CD4-positive, alpha-beta T cell (primary cell): ENCODE measurements at regions not wholly inside any gene's neighbourhood (a gene's known extent, or its start where the extent isn't known, plus 50 kb on each side); places are given as distances from the start of the nearest gene placed in this dataset.

Experiments used
- ATAC-seq: fragments of 200-7000 bp; cut with Tn5 transposase; one replicate; pipeline ENCODE4 v1.10.0; 2022; ENCODE audit warnings: mild to moderate bottlenecking; ENCODE audit not compliant: poor library complexity
- CTCF ChIA-PET: fragments of 350-600 bp; sonication (Branson Sonifier 250); formaldehyde crosslinking; loops from one replicate; lab custom pipeline; 2021; ENCODE audit warnings: antibody characterized with exemption, inconsistent platforms; lab: Charles Lee
- POLR2A ChIA-PET: fragments of 350-600 bp; sonication (Branson Sonifier 250); formaldehyde crosslinking; loops from one replicate; lab custom pipeline; 2021; ENCODE audit warnings: antibody characterized with exemption, inconsistent platforms; lab: Charles Lee
- DNase-seq, 14 experiments: peaks; one replicate each; pipeline ENCODE4 v3.0.0-alpha.2; 2013 to 2020; ENCODE audit warnings: mixed read lengths in 2 of 14
- H3K27ac ChIP-seq, 2 donors: one replicate each; pipeline versions ENCODE4 v1.5.1 to v1.7.0; 2013; ENCODE audit warnings: low read length in 2 of 2, low read depth in 1 of 2, mild to moderate bottlenecking in 1 of 2
- H3K27me3 ChIP-seq, 2 experiments: 1 replicate in 1 of 2; 2 replicates in 1 of 2; pipeline versions ENCODE4 v1.6.1 to v1.7.0; 2013; ENCODE audit warnings: low read length in 2 of 2, control low read depth in 1 of 2, mild to moderate bottlenecking in 1 of 2, moderate library complexity in 1 of 2; ENCODE audit not compliant: insufficient read depth in 2 of 2, control insufficient read depth in 1 of 2
- H3K36me3 ChIP-seq: one replicate; pipeline ENCODE4 v1.6.1; 2013; ENCODE audit warnings: low read length, control low read depth; ENCODE audit not compliant: insufficient read depth
- H3K4me1 ChIP-seq: one replicate; pipeline ENCODE4 v1.6.1; 2013; ENCODE audit warnings: low read length, control low read depth; ENCODE audit not compliant: insufficient read depth
- H3K4me3 ChIP-seq: one replicate; pipeline ENCODE4 v1.5.1; 2013; ENCODE audit warnings: mild to moderate bottlenecking, low read length, moderate library complexity
- H3K9me3 ChIP-seq, 2 experiments: 1 replicate in 1 of 2; 2 replicates in 1 of 2; pipeline versions ENCODE4 v1.6.1 to v1.7.0; 2013; ENCODE audit warnings: low read length in 2 of 2, mild to moderate bottlenecking in 2 of 2, control low read depth in 1 of 2, moderate library complexity in 1 of 2; ENCODE audit not compliant: control insufficient read depth in 1 of 2, insufficient read depth in 1 of 2
- H3K27ac Mint-ChIP-seq: one replicate; pipeline ENCODE4 v1.8.0; 2020; ENCODE audit warnings: mixed read lengths
- H3K27me3 Mint-ChIP-seq: one replicate; pipeline ENCODE4 v1.8.0; 2021; ENCODE audit warnings: mixed read lengths
- H3K36me3 Mint-ChIP-seq: one replicate; pipeline ENCODE4 v1.8.0; 2021; ENCODE audit warnings: low read depth, mixed read lengths
- H3K4me1 Mint-ChIP-seq: one replicate; pipeline ENCODE4 v1.8.0; 2021; ENCODE audit warnings: low read depth, mixed read lengths
- H3K4me3 Mint-ChIP-seq: one replicate; pipeline ENCODE4 v1.8.0; 2020; ENCODE audit warnings: mild to moderate bottlenecking, mixed read lengths
- H3K9me3 Mint-ChIP-seq: one replicate; pipeline ENCODE4 v1.8.0; 2020; ENCODE audit warnings: mixed read lengths
- intact Hi-C, 2 experiments: fragments of 100-400 bp; cut with DNase I in 1 of 2; cut with micrococcal nuclease in 1 of 2; formaldehyde crosslinking; loops; one replicate each; pipeline versions ENCODE4 v1.15.1 to v1.9.0; 2023 to 2025; cut with DNase I, micrococcal nuclease
- TF ChIP-seq, protein P1 (sequence below): fragments of 200-600 bp; IDR thresholded peaks from one replicate; pipeline ENCODE4 v1.8.0; 2022; ENCODE audit warnings: antibody characterized with exemption, mild to moderate bottlenecking

DNA sequence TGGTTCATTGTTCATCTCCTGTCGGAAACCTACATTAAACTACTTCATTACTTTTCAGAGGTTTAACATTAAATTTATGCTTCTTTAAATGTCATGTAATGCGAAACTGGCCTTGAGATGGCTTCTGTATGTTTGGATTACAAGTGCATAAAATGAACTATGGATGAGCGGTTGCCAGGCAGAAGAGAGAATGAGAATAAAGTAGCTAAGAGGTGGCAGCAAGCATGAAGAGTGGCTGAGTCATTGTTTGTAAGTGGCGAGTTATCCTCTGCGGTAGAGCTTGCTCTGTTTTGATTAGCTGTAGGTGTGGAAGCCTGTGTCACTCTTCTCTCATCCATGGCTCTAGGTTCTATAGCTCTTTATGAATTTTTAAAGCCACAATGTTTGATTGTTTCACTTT lies 1139.6 kb upstream of the PCDH9 start:
- Mint-ChIP-seq H3K4me1 (no peaks in the 10 kb centered on the region), H3K27ac (no peak overlapping the region), H3K4me3 (no peak overlapping the region), H3K36me3 (no peaks in the 10 kb centered on the region), H3K27me3 (no peaks in the 10 kb centered on the region), H3K9me3 (peaks cover 13% of the 10 kb centered on the region)
- TF ChIP-seq, protein P1, sequence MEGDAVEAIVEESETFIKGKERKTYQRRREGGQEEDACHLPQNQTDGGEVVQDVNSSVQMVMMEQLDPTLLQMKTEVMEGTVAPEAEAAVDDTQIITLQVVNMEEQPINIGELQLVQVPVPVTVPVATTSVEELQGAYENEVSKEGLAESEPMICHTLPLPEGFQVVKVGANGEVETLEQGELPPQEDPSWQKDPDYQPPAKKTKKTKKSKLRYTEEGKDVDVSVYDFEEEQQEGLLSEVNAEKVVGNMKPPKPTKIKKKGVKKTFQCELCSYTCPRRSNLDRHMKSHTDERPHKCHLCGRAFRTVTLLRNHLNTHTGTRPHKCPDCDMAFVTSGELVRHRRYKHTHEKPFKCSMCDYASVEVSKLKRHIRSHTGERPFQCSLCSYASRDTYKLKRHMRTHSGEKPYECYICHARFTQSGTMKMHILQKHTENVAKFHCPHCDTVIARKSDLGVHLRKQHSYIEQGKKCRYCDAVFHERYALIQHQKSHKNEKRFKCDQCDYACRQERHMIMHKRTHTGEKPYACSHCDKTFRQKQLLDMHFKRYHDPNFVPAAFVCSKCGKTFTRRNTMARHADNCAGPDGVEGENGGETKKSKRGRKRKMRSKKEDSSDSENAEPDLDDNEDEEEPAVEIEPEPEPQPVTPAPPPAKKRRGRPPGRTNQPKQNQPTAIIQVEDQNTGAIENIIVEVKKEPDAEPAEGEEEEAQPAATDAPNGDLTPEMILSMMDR = no peak
- intact Hi-C loops = no loop called here
- peaks cover 11 to 14% of the 10 kb centered on the region in 2 experiments for H3K9me3 ChIP-seq
- H3K27ac ChIP-seq = no peak overlapping the region
- H3K4me3 ChIP-seq = no peak overlapping the region
- no peak for ATAC-seq
- H3K4me1 ChIP-seq = no peaks in the 10 kb centered on the region
- no peaks in the 10 kb centered on the region for H3K36me3 ChIP-seq
- POLR2A ChIA-PET = no interaction called here
- H3K27me3 ChIP-seq = no peaks in the 10 kb centered on the region
- DNase-seq = no peak
- CTCF ChIA-PET = no interaction called here

- Histone ChIP-seq H3K9me3 (peaks cover 10 to 15% of the 10 kb centered on the region in 2 experiments), H3K36me3 (no peaks in the 10 kb centered on the region), H3K27ac (no peak overlapping the region), H3K4me3 (no peak overlapping the region), H3K4me1 (no peaks in the 10 kb centered on the region), H3K27me3 (no peaks in the 10 kb centered on the region)
- Mint-ChIP-seq H3K4me3 (no peak overlapping the region), H3K4me1 (no peaks in the 10 kb centered on the region), H3K27ac (no peak overlapping the region), H3K36me3 (no peaks in the 10 kb centered on the region), H3K9me3 (peaks cover 15% of the 10 kb centered on the region), H3K27me3 (no peaks in the 10 kb centered on the region)
- ATAC-seq (no peak), DNase-seq (no peak)
- CTCF ChIA-PET = no interaction called here
- intact Hi-C loops = no loop called here
- POLR2A ChIA-PET = no interaction called here
- TF ChIP-seq, protein P1 = no peak
Observed at GRCh38 chr13:68368922-68369321, 1138.8 kb upstream of the PCDH9 start.

DNA sequence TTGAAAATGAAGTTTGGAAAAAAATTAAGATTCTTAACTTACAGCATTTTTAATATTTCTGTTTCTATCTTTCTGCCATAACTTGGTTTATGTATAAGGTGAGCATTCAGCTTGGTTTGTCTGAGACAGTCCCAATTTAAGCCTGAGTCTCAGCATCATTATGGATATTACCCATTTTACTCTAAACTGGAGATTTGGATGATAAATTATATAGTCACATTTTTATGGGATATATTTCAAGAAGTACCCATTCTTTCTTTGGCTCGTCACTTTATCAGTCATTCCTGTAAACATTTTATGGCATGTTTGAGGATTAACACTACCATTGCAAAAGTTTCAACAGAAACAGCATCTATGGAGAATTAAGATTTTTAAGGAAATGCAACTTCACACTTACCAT lies 1129.0 kb upstream of the PCDH9 start:
- ATAC-seq = no peak
- POLR2A ChIA-PET = no interaction called here
- Mint-ChIP-seq H3K4me1 (no peaks in the 10 kb centered on the region), H3K9me3 (peaks cover 5% of the 10 kb centered on the region), H3K27me3 (no peaks in the 10 kb centered on the region), H3K36me3 (no peaks in the 10 kb centered on the region), H3K4me3 (no peak overlapping the region), H3K27ac (no peak overlapping the region)
- H3K4me3 ChIP-seq = no peak overlapping the region
- H3K27ac ChIP-seq = no peak overlapping the region
- no peak for DNase-seq
- H3K4me1 ChIP-seq = no peaks in the 10 kb centered on the region
- TF ChIP-seq, protein P1 = no peak
- intact Hi-C loops = no loop called here
- CTCF ChIA-PET = no interaction called here
- no peaks in the 10 kb centered on the region for H3K9me3 ChIP-seq
- H3K36me3 ChIP-seq = no peaks in the 10 kb centered on the region
- no peaks in the 10 kb centered on the region for H3K27me3 ChIP-seq
